ENCODE measurements at regions not wholly inside any gene's neighbourhood (a gene's known extent, or its start where the extent isn't known, plus 50 kb on each side); places are given as distances from the start of the nearest gene placed in this dataset.

- no peak for TF ChIP-seq CTCF (IDR thresholded peaks at IDR 0.05; ENCODE audit: control extremely low read depth in 1 of 3, insufficient read depth in 1 of 3, low read depth in 1 of 3, low read length in 3 of 3)
- TF ChIP-seq KDM5A (IDR thresholded peaks at IDR 0.05; ENCODE audit: low read length): no peak
- no peak for TF ChIP-seq EGR1 (IDR thresholded peaks at IDR 0.05; ENCODE audit: borderline replicate concordance, low read depth, low read length)
- no peak for TF ChIP-seq SP4 (IDR thresholded peaks at IDR 0.05; ENCODE audit: low read length)
- no peak for TF ChIP-seq CTBP2 (IDR thresholded peaks at IDR 0.05; ENCODE audit: borderline replicate concordance, insufficient read depth, insufficient read length, low read length)
- TF ChIP-seq ASH2L (IDR thresholded peaks at IDR 0.05; ENCODE audit: low read length): no peak
- TF ChIP-seq KDM4A (IDR thresholded peaks at IDR 0.05; ENCODE audit: low read depth, low read length, severe bottlenecking): no peak
- TF ChIP-seq TEAD4 (IDR thresholded peaks at IDR 0.05; ENCODE audit: low read depth, low read length): no peak
- no peak for TF ChIP-seq TAF7 (optimal IDR thresholded peaks at IDR 0.05; ENCODE audit: borderline replicate concordance, low read depth, low read length)
Observed at GRCh38 chr2:235330775-235331451, 162.9 kb upstream of the AGAP1 start (continued).
